Activated T-helper 1 cell treated with anti-CD3 and anti-CD28 coated beads, Interleukin-12 subunit alpha, Interleukin-12 subunit beta, Interleukin-2, Interleukin-4 antibody, amounts not matched to agents 30 ng/mL and 10 ng/mL and 1 ng/mL, durations not matched to agents 14 hours and 24 hours and 36 hours (primary cell): ENCODE measurements at regions not wholly inside any gene's neighbourhood (a gene's known extent, or its start where the extent isn't known, plus 50 kb on each side); places are given as distances from the start of the nearest gene placed in this dataset.

Experiments used
- DNase-seq: peaks from one replicate; pipeline ENCODE4 v3.0.0; 2021; ENCODE audit warnings: low spot score
- H3K27ac Mint-ChIP-seq: one replicate; pipeline ENCODE4 v1.8.0; 2021; ENCODE audit warnings: mild to moderate bottlenecking, mixed read lengths
- H3K27me3 Mint-ChIP-seq: one replicate; pipeline ENCODE4 v1.8.0; 2022; ENCODE audit warnings: mild to moderate bottlenecking, moderate library complexity, mixed read lengths; ENCODE audit not compliant: insufficient read depth
- H3K36me3 Mint-ChIP-seq: one replicate; pipeline ENCODE4 v1.8.0; 2021; ENCODE audit warnings: low read depth, mixed read lengths
- H3K4me1 Mint-ChIP-seq: one replicate; pipeline ENCODE4 v1.8.0; 2021; ENCODE audit warnings: low read depth, mixed read lengths
- H3K4me3 Mint-ChIP-seq: one replicate; pipeline ENCODE4 v1.8.0; 2021; ENCODE audit warnings: mild to moderate bottlenecking, moderate library complexity, mixed read lengths
- H3K9me3 Mint-ChIP-seq: one replicate; pipeline ENCODE4 v1.8.0; 2021; ENCODE audit warnings: mixed read lengths
- intact Hi-C: fragments of 100-400 bp; cut with micrococcal nuclease; formaldehyde crosslinking; loops from one replicate; pipeline ENCODE4 v1.15.1; 2024

DNA sequence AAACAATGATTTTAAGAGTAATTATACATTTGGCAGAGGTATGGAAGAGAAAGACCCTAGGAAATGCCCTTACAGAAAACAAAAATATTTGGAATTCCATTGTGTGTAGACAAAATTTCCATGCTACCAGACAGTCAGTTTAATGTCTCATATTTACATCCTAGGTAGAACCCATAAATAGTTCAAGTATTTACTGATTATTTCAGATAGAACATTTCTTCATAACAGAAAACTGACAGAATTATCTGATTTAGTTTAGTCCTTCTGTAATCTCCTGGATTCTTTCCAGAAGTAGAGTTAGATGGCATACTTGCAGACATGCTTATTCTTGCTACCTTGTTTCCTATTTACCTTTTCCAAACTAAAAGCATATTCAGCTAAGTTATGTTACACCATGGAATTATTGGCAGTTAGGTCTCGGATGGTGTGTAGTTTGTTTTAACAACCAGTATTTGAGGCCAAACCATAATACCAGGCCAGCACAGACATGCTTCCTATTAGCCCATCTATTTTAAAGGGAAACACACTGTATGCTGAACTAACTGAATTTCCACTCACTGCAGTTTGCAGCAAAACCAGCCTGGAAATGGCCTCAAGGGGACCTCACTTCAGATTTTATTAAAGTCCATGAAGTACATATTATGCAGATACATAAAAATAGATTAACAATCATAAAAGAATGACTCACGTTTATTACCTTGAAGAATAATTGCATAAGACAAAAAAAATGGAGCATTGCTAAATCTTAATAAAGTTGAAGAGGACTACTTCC is 126.6 kb upstream of the LRIG3 start:
- H3K4me1 Mint-ChIP-seq, result no peaks in the 10 kb centered on the region
- DNase-seq, result no peak
- H3K36me3 Mint-ChIP-seq, result no peaks in the 10 kb centered on the region
- no peak overlapping the region for H3K4me3 Mint-ChIP-seq
- intact Hi-C loops, result no loop called here
- H3K27me3 Mint-ChIP-seq, result no peaks in the 10 kb centered on the region
- H3K9me3 Mint-ChIP-seq, result no peaks in the 10 kb centered on the region
- no peak overlapping the region for H3K27ac Mint-ChIP-seq

DNA sequence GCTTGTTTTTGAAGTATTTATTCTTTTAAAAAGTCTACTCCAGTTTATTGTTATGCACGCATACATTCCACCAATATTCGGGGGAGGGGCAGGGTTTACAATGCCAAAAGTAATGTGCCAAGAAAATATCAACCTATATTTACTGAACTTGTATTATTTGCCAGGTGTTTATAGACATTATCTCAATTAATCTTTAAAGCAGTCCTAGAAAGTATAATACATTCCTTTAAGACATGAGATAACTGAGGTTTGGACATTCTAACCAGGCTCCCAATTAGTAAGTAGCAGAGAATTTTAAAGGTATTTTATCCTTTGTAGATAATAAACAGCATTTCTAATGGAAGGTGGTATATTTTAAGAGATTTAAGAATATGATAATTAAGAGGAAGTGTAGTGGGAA is 124.5 kb upstream of the LRIG3 start:
- Mint-ChIP-seq H3K36me3 (no peaks in the 10 kb centered on the region), H3K9me3 (no peaks in the 10 kb centered on the region), H3K4me3 (no peak overlapping the region), H3K4me1 (no peaks in the 10 kb centered on the region), H3K27ac (no peak overlapping the region), H3K27me3 (no peaks in the 10 kb centered on the region)
- DNase-seq, result no peak
- intact Hi-C loops, result no loop called here

DNA sequence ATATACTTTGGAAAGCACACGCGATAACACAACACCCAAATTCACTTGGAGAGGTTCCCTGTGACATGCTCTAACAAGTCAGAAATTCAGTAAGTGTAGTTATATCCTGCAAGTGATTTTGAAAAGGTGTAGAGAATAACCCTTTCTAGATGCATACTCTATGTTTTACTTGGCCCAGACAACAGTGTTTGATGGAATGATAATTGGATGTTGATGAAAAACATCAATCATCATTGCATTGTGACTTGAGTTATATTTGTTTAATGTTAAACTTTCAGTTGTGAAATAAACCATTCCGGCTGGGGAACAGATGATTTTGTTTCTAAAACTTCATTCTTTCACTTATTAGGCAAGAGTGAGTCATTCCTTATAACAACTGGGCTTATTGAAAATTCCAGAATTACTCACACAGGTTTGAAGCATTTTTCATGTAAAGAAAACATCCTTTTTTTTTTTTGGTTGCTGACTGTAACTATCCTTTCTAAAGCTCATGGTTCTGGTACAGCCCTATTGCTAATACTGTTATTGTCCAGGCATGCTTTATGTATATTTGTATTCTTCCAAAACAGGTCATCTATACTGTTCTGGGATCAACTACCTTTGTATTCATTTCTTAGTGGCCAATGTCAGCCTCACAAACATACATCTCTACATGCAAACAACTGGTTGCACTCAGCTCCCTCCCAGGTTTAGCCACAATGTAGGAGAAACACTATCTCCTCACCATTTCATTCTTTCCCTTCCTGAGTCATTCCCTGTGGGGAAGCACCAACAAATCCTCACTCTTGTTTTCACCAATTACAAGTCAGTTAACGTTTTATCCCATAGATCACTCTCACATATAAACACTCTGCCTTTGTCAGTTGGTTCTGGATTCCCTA is 121.2 kb upstream of the LRIG3 start:
- no peaks in the 10 kb centered on the region for H3K4me1 Mint-ChIP-seq
- H3K36me3 Mint-ChIP-seq, result no peaks in the 10 kb centered on the region
- no peaks in the 10 kb centered on the region for H3K9me3 Mint-ChIP-seq
- H3K27ac Mint-ChIP-seq, result no peak overlapping the region
- H3K4me3 Mint-ChIP-seq, result no peak overlapping the region
- no peaks in the 10 kb centered on the region for H3K27me3 Mint-ChIP-seq
- DNase-seq, result no peak
- intact Hi-C loops, result no loop called here

DNA sequence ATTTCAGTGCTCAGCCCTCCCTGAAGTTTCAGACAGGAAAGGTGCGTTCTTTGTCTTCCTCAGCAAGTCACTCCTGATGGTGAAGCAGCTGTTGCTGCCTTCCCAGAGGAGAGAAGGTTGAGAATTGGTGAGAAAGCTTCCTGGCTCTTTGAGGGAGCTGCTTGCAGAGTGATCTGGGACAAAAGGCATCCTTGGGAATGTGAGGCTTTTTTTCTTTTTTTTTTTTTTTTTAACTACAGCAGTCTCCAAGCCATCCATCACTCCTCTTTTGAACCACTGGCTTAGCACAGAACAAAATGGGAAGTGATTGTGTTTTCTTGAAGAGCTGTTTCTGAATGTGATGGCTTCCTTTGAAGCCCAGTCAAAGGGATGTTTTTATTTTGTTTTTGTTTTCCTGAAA is 120.4 kb upstream of the LRIG3 start:
- no peak overlapping the region for H3K4me3 Mint-ChIP-seq
- intact Hi-C loops, result no loop called here
- H3K4me1 Mint-ChIP-seq, result no peaks in the 10 kb centered on the region
- DNase-seq, result no peak
- no peaks in the 10 kb centered on the region for H3K27me3 Mint-ChIP-seq
- no peaks in the 10 kb centered on the region for H3K9me3 Mint-ChIP-seq
- H3K27ac Mint-ChIP-seq, result no peak overlapping the region
- no peaks in the 10 kb centered on the region for H3K36me3 Mint-ChIP-seq

DNA sequence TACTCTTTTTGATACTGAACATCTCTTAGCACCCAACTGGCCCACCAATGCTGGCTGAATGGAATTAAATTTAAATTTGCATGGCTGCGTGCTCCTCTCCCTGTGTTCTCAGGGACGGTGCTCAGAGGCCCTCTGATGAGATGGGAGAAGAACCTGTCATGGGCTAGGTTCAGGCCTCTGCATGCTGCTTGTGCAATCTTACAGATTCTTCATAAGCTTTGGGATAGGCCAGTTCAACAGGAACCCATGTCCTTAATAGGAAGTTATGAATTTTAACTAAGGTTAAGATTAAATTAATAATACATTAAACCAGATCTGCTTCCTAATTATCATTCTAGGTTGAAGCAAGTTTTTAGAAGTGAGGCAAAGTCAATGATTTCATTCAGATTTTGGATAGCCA is 119.7 kb upstream of the LRIG3 start:
- intact Hi-C loops, result no loop called here
- Mint-ChIP-seq H3K4me3 (no peak overlapping the region), H3K4me1 (no peaks in the 10 kb centered on the region), H3K36me3 (no peaks in the 10 kb centered on the region), H3K9me3 (no peaks in the 10 kb centered on the region), H3K27ac (no peak overlapping the region), H3K27me3 (no peaks in the 10 kb centered on the region)
- DNase-seq, result no peak

DNA sequence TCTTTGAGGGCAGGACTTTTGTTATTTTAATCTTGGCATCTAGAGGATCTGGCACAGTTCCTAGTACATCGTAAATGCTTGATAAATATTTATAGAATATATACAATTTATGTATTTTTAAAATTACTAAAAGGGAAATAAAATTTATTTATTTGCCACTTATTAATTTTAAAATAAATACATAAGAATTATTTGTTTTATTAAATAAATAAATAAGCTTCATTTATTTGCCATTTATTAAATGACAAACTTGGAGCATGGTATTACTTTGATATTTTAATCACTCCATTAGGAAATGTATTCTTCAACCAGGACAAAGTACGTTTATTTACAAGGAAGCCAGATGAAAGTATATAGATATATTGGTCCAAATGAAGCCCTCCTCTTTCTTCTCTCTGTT is 118.7 kb upstream of the LRIG3 start:
- Mint-ChIP-seq H3K27ac (no peak overlapping the region), H3K9me3 (no peaks in the 10 kb centered on the region), H3K36me3 (no peaks in the 10 kb centered on the region), H3K4me1 (no peaks in the 10 kb centered on the region), H3K27me3 (no peaks in the 10 kb centered on the region), H3K4me3 (no peak overlapping the region)
- intact Hi-C loops, result no loop called here
- no peak for DNase-seq

DNA sequence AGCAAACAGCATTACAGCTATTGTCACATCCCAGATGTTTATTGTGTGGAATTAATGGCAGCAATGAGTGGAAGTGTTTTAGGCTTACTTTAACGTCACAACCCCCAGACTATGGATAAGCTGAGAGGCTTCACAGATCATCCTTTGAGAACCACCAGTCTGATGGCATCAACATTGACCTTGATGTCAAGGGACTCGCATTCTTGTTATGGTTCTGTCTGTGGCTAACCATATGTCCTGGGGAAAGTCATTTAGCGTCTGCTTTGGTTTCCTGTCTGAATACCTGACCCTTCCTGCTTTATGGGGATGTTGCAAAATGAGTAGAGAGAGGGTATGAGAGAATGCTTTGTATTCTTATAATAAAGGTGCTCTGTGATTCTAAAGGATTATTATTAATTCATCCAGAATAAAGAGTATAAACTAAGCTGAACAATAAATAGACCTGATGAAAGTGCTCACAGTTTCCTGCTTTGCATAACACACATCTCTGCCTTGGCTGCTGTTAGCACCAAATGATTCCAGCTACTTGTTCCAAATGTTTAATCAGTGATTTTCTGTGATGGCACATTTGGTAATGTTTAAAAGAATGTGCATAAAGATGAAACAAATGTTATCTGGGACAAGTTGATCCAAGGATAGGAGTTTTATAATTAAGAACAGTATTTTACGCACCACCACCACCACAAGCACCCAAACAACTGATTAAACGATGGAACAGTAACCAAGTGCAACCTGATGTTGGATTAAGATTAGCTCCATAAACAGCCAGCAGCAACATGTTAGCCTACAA is 116.9 kb upstream of the LRIG3 start:
- Mint-ChIP-seq H3K27ac (no peak overlapping the region), H3K4me3 (no peak overlapping the region), H3K36me3 (no peaks in the 10 kb centered on the region), H3K27me3 (no peaks in the 10 kb centered on the region), H3K9me3 (no peaks in the 10 kb centered on the region), H3K4me1 (no peaks in the 10 kb centered on the region)
- intact Hi-C loops, result no loop called here
- DNase-seq, result no peak

DNA sequence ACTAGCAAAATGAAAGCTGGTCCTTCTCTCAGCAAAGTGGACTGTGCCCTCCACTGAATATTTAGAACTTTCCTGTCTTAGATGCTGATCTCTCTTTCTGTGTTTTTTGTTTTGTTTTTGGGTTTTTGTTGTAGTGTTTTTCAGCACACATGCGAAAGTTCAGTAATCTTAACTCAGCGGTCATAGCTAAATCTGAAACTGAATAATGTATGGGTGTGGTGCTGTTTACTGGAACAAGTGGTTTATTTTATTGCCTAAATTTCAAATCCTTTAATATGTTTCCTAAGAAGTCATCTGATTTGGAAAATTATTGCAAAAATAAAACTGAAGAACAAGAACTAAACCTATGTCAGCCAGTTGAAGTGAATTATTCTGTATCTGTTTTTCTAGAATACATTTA is 116.0 kb upstream of the LRIG3 start:
- Mint-ChIP-seq H3K9me3 (no peaks in the 10 kb centered on the region), H3K4me1 (no peaks in the 10 kb centered on the region), H3K36me3 (no peaks in the 10 kb centered on the region), H3K4me3 (no peak overlapping the region), H3K27me3 (no peaks in the 10 kb centered on the region), H3K27ac (no peak overlapping the region)
- intact Hi-C loops, result no loop called here
- no peak for DNase-seq

DNA sequence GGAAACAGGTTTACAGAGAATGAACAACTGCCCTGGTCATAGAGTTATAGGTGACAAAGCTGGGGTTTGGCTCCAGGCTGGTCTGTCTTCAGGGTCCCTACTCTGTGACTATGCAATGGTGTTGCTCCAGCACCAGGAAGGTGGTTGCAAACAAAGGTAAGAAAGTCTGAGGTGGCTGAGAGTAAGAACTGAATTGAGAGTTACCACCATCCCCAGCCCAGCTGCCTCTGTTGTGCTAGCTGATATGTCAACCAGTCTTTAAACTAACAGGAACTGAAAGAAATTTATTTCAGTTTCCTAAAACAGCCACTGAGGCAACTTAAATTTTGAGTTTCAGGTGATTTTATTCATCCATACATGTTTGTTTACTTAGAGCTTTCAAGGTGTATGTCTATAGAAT is 111.0 kb upstream of the LRIG3 start:
- Mint-ChIP-seq H3K4me3 (no peak overlapping the region), H3K36me3 (no peaks in the 10 kb centered on the region), H3K27me3 (no peaks in the 10 kb centered on the region), H3K4me1 (no peaks in the 10 kb centered on the region), H3K27ac (no peak overlapping the region), H3K9me3 (no peaks in the 10 kb centered on the region)
- no peak for DNase-seq
- intact Hi-C loops, result no loop called here

DNA sequence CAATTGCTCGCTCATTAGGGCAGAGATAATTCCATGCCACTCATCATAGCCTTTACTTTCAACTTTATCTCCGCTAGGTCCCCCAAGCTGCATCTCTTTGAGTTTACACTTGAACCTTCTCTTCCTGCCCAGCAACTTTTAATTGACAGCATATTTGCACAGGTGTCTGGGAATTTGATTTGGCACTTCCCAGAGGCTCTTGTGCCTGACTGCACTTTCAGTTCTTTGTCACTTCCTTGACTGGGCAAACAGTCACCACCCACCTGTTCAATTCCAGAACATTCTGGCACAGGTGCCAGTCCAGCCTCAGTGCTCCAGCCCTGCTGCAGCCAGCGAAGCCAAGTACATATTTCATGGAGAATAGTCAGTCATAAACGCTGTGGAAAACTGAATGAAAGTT is 110.1 kb upstream of the LRIG3 start:
- Mint-ChIP-seq H3K4me1 (no peaks in the 10 kb centered on the region), H3K27ac (no peak overlapping the region), H3K4me3 (no peak overlapping the region), H3K27me3 (no peaks in the 10 kb centered on the region), H3K9me3 (no peaks in the 10 kb centered on the region), H3K36me3 (no peaks in the 10 kb centered on the region)
- no peak for DNase-seq
- intact Hi-C loops, result no loop called here

DNA sequence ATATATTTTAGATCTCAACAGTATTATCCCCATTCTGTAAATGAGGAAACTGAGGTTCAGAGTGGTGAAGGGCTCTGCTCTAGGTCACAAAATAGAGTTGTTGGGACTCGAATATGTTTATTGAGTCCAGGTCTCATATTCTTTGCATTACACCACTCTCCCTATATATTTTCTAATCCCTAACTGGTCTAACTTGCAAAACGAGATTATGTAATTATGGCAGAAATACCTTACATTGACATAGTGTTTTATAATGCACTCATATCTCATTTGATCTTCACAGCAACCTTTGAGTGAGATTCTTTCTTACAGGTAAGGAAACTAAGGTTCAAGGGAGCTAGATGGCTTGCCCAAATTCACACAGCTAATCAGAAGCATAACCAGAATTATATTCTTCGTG is 106.9 kb upstream of the LRIG3 start:
- Mint-ChIP-seq H3K4me1 (no peaks in the 10 kb centered on the region), H3K27me3 (no peaks in the 10 kb centered on the region), H3K9me3 (no peaks in the 10 kb centered on the region), H3K27ac (no peak overlapping the region), H3K4me3 (no peak overlapping the region), H3K36me3 (no peaks in the 10 kb centered on the region)
- DNase-seq, result no peak
- intact Hi-C loops, result no loop called here

DNA sequence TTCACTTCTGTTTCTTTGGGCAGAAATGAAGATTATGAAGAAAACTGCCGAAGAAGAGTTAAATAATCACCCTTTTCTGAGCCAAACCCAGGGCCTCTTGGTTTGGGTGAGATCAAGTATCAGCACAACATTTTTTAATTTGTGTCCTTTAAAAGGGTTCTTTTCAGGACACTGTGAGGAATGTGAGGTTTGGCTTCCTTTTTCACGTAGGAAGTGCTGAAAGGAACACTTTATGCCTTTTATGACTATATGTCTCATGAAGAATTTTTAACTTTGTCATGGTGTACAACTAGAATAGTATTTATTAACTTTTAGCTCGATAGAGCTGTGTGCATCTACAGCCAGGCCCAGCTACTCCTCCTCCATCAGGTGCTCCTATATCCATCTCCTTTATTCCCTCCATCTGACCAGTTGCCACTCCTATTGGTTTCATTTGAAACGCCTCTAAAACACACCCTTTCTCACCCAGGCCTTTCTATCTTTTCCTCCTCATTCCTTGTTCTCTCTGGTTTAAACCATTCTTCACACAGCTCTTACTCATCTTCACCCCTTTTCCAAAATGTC is 103.6 kb upstream of the LRIG3 start:
- no peak for DNase-seq
- H3K36me3 Mint-ChIP-seq, result no peaks in the 10 kb centered on the region
- intact Hi-C loops, result no loop called here
- H3K4me3 Mint-ChIP-seq, result no peak overlapping the region
- H3K4me1 Mint-ChIP-seq, result no peaks in the 10 kb centered on the region
- no peaks in the 10 kb centered on the region for H3K27me3 Mint-ChIP-seq
- no peak overlapping the region for H3K27ac Mint-ChIP-seq
- H3K9me3 Mint-ChIP-seq, result no peaks in the 10 kb centered on the region
